MM.1S (cell line): ENCODE measurements at regions not wholly inside any gene's neighbourhood (a gene's known extent, or its start where the extent isn't known, plus 50 kb on each side); places are given as distances from the start of the nearest gene placed in this dataset.

Experiments
- CTCF ChIP-seq: fragments of 300-600 bp; sonication (generic); IDR thresholded peaks from 2 replicates; pipeline ENCODE4 v1.5.1; 2016; ENCODE audit warnings: antibody characterized with exemption, low read length, mixed read lengths
- EZH2 ChIP-seq: fragments of 300-600 bp; sonication (generic); optimal IDR thresholded peaks from 2 replicates; pipeline ENCODE3; 2017; ENCODE audit warnings: low read depth, mild to moderate bottlenecking, antibody characterized with exemption, low read length, mixed read lengths
- EZH2phosphoT487 ChIP-seq: fragments of 300-600 bp; sonication (generic); IDR thresholded peaks from 2 replicates; pipeline ENCODE4 v1.6.1; 2018; ENCODE audit warnings: antibody characterized with exemption, low read length

GRCh38 chr3:135731546-135731945 lies 234.0 kb upstream of the PPP2R3A start:
- no peak for TF ChIP-seq CTCF
- no peak for TF ChIP-seq EZH2phosphoT487
- no peak for TF ChIP-seq EZH2
